NCI-H226 (cell line): ENCODE measurements at regions not wholly inside any gene's neighbourhood (a gene's known extent, or its start where the extent isn't known, plus 50 kb on each side); places are given as distances from the start of the nearest gene placed in this dataset.
"Not testable (repeated sequence)": the region's sequence is repeated elsewhere in the genome, so short reads cannot be mapped to it uniquely, and the experiment has no call there.

Source experiments
- DNase-seq: peaks from one replicate; pipeline ENCODE4 v3.0.0-alpha.2; 2015

GRCh38 chr14:106308839-106309389, 782.5 kb downstream of the TMEM121 start:
- no peak for DNase-seq

DNA sequence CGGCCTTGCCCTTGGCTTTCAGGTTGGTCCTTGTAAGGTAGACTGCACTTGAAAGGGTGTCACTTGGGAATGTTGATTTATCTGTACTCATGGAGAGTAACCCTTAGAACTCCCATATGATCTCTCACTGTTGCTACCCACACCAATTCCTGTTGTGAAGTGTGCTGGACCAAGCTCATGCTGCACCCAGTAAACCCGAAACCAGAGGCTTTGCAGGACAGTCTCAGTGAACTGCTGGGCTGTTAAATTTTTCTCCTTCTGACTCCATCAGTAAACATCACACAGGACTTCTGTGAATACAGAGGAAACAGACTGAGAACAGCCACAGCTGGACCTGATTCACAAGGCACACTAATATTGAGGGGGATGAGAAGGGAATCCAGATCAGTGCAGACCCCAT, 783.0 kb downstream of the TMEM121 start:
- no peak for DNase-seq

- no peak for DNase-seq
Measured at GRCh38 chr14:106315436-106315835, 789.1 kb downstream of the TMEM121 start.

DNA sequence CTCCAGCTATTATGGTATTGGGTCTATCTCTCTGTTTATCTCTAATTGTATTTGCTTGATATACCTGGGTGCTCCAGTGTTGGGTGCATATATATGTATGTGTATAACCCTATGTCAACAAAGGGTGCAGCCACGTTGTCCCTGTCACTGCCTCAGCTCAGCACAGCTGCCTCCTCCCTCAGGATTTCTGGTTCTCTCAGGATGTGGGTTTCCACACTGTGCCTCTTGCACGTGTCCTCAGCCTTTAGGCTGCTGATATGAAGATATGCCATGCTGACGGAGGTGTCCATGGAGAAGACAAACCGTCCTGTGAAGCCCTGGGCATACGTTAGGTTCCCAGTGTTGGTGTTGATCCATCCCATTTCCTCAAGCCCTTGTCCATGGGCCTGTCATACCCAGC, 791.2 kb downstream of the TMEM121 start:
- no peak for DNase-seq

DNA sequence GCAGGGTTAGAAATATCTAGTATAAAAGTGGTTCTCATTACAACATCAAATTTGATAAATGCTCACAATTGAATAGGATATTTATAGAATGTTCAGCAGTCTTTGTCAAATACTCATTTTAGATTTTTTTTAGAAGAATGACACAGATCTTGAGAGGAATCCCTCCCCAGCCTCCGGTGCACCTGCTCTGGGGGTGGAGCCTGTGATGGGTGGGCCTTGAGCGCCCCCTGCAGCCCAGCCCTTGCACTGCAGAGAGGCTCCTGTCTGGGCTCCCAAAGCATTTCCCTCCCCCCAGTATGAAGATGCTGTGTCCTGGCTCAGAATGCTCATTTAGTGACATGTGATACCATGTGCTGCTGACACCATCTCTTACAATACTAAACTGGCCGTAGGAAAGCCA, 792.3 kb downstream of the TMEM121 start:
- DNase-seq, result no peak

DNA sequence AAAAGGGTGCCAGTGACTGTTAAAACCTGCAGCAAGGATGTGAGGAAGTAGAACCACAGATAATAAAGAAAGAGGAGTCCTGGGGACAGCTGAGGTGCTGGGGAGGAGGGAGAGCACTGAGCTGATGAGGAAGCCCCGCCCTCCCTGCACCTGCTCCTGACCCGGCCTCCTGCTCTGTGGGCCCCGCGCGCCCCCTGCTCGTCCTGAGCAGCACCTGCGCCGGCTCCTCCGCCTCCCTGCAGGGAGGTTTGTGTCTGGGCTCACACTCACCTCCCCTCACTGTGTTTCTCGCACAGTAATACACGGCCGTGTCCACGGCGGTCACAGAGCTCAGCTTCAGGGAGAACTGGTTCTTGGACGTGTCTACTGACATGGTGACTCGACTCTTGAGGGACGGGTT, 797.6 kb downstream of the TMEM121 start:
- DNase-seq, result not testable (repeated sequence)

DNA sequence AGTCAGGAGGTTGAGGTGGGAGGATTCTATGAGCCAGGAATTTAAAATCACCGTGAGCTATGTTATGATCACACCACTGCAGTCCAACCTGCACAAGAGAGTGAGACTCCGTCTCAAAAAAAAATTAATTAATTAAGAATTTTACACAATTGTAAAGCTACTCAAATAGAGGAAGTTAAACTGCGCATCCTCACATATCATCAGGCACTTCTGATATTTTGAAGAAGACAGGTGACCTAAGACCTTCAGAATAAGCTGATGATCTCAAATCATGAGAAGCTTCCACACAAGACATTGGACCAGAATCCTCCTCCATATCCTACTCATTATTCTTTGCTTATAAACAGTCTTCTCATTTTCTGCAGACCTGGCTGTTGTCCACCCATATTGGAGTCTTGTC, 800.9 kb downstream of the TMEM121 start:
- DNase-seq, result no peak

DNA sequence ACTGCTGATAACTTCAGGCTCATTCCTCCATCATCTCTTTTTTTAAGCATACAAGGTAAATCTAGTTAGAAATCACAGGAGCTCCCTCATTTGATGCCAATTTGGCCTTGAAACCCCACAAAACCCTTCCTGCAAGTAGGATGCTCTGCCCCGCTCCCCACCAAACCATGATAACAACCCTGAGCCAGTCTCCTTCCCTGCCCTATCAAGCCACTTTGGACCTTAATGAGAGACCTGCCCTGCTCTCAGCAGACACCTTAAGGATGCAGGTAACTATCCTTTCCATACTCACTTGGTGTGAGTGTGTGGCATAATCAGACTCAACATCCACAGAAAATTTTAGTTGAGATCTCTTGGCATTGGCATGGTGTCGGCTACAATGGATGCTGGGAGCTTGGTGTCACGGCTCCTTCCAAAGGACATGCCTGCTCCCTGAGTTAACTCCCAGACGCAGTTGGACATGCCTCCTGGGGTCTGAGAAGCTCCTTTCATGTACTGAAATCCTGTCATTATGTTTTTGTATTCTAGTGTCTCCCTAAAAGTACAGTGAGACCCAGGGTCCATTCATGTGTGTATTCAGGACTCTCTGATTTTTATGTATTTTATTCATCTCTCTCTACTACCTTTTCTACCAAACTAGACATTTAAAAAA, 801.4 kb downstream of the TMEM121 start:
- DNase-seq, result not testable (repeated sequence)

DNA sequence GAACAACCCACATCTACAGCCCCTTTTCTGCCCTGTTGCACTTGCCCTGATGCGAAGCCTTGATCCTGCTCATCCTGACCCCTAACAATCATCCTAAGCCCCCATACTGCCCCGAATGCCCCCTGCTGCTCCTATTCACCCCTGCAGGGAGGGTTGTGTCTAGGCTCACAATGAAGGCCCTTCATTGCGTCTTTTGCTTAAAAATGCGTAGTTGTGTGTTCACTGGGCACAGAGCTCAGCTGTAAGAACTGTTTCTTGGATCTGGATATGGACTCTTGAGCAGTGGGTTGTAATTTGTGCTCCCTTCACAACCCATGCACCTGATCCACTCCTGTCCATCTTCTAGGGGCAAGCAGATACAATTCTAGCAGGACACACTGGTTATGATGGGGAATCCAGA, 802.9 kb downstream of the TMEM121 start:
- not testable (repeated sequence) for DNase-seq

DNA sequence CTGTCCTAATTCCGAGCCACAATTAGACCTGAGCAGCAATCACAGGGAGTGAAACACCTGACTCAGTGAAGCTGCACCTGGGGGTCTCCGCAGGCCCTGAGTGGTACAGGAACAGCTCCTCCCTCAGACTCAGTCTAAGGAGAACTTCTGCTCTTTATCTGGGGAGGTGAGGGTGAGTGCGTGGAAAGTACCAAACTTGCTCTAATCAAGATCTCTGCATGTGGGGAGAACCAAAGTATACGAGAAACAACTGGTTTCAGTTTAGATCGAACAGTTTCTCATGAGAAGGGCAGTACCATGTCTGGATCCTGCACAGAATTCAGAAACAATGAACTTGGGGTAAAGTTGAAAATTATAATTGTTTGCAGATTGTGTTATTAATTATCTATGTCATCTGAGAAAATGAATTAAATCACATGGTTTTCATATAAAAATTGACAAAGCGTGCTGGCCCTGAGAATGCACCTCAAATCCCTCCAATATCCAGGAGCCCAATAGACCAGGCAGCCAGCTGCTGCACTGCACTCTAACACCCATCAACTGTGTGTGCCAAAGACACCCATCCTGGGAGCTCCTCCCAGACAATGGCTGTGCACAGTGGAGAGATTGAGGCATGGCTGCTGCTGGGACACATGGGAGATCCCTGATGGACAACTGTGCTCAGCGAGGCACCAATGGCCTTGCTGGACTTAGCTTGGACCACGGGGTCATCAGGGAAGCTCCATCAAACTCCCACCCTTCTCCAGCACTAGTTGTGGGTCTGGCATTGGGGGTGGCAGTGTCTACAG, 803.8 kb downstream of the TMEM121 start:
- not testable (repeated sequence) for DNase-seq

DNA sequence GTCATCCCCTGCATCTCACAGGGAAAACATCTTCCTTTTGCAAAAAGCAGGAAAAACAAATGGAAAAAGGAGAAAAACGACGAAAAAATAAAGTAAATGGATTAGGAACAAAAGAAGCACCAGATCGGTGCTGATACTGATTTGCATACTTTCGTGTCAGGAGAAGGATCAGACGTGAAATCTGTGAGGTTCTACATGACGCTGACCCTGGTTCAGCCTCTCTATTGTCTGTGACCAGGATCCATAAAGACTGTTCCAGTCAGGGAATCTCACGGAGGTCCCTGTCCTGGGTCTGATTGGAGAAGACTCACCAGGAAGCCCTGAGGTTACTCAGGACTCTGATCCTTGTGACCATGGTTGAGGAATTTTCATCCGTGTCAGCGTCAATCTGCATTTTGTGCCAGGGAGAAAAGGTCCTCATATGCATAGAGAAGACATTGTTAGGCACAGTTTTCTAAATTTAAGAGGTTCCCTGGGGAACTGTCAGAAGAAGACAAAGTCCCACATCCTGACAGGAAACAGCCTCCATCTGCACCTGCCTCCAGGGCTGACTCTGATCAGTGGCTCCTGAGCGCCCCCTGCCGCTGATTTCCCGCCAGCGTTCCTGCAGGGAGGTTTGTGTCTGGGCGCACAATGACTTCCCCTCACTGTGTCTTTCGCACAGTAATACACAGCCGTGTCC, 808.2 kb downstream of the TMEM121 start:
- not testable (repeated sequence) for DNase-seq

GRCh38 chr14:106335110-106335429, 808.7 kb downstream of the TMEM121 start:
- not testable (repeated sequence) for DNase-seq

DNA sequence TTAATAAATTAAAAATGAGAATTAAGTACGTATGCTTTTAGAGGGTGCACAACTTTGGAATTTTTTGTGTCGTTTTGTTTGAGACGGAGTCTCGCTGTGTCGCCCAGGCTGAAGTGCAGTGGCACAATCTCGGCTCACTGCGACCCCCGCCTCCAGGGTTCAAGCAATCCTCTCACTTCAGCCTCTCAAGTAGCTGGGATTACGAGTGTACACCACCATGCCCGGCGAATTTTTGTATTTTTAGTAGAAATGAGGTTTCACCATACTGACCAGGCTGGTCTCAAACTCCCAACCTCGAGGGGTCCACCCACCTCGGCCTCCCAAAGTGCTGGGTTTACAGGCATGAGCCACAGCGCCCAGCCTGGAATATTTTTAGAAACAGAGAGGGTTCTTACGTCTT, 812.4 kb downstream of the TMEM121 start:
- not testable (repeated sequence) for DNase-seq

DNA sequence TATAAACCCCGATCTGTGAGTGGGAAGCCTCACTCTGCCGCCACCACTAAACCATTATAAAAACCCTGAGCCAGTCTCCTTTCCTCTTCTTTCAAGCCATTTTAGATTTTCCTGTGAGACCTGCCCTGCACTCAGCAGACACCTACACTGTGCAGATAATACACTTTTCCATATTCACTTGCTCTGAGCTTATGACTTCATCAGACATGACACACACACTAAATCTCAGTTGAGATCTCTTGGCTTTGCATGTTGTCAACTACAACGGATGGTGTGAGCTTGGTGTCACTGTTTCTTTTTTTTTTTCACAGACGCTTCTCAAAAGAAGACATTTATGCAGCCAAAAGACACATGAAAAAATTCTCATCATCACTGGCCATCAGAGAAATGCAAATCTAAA, 814.3 kb downstream of the TMEM121 start:
- DNase-seq, result not testable (repeated sequence)

DNA sequence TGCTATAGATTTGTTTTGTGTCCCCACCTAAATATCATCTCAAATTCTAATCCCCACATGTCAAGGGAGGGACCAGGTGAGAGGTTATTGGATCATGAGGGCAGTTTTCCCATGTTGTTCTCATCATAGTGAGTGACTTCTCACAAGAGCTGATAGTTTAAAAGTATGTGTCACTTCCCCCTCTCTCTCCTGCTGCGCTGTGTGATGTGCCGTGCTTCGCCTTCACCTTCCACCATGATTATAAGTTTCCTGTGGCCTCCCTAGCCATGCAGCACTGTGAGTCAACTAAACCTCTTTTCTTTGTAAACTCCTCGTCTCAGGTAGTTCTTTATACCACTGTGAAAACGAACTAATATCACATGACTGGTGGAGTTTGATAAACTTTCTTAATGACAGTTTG, 814.8 kb downstream of the TMEM121 start:
- not testable (repeated sequence) for DNase-seq

- DNase-seq, result no peak
Measured at GRCh38 chr14:106343626-106344025, 817.2 kb downstream of the TMEM121 start.

DNA sequence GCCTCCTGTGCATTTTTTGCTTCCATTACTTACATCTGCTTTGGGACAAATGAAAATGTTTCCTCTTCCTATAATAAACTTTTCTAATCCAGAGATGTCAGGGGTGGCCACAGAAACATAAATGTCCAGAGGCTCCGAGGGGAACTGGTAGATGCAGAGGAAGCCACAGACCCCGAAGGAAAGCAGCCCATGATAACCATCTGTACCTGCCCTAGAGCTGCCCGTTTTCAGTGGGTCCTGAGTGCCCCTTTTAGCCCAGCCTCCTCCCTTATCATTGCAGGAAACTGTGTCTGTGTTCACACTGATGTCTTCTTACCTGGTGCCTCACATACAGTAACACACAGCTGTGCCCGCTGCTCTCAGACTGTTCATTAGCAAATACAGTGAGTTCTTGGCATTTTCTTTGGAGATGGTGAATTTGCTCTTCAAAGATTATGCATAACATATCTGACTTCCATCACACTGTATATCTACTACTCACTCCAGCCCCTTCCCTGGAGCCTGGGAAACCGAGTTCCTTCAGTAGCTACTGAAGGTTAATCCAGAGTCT, 817.8 kb downstream of the TMEM121 start:
- DNase-seq, result not testable (repeated sequence)

DNA sequence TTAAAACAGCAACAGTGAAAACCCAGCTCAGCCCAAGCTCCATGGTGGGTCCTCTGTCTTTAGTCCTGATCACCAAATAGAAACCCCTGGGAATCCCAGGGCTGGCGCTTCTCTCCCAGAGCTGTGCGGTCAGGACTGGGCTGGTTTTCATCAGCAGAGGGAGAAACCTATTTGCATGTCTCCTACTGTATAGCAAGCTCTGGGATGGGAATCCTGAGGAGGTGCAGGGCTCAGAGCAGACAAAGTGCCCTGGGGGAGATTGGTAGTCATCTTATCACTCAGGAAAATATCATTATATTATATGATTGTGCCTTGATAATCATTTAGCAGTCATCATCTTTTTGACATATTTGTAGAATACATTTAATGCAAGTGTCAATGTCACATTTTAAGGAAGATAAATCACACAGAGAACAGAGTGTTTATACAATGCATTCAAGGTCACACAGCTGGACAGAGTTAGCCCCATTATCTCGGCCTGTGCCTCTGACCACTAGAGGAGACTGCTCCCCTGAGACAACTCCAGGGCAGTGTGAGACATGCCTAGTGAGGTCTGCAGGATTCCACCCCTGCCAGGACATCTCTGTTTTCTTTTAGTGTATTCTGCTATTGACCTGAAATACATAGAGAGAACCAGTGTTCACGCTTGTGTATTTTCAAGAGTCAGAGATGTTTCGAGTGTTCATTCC, 818.6 kb downstream of the TMEM121 start:
- DNase-seq, result not testable (repeated sequence)

DNA sequence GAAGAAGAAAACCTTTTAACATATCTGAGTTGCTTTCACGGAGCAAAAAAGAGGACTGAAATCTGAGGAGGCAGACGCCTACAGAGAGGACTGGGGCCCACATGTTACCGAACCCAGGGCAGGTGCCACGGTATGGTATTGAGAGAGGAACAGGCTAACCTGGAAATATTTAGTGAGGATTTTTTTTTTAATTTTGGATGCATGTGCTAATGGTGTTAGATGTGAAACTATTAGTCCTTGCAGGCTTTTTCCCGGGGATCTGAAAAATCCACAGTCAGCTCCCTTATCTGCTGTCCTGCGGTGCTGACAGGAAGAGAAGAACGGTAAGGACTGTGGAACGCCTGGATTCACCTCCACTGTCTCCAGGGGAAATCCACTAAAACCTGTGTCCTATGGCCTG, 819.7 kb downstream of the TMEM121 start:
- no peak for DNase-seq

- no peak for DNase-seq
Measured at GRCh38 chr14:106346534-106347290, 820.3 kb downstream of the TMEM121 start.

- DNase-seq, result no peak
Measured at GRCh38 chr14:106347291-106347778, 821.0 kb downstream of the TMEM121 start.
